ENCODE measurements at regions not wholly inside any gene's neighbourhood (a gene's known extent, or its start where the extent isn't known, plus 50 kb on each side); places are given as distances from the start of the nearest gene placed in this dataset.

DNA sequence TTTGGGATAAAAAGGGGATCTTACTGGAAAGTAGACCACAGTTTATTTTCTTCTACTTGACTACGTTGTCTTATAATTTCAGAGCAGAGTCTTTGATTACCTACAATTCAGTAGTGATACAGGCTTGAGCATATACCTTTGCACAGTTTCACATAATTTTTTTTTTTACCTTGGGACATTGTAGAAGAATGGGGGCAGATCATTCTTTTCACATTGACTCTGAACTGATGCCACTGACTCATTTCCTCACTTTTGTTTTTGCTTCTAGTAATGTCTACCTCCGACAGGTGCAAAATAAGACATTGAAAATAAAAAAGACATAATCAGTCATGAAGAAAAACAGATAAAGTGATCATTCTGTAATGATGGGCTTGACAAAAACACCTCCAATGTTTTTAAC, 688.3 kb upstream of the CHORDC1 start:
- DNase-seq: no peak

DNA sequence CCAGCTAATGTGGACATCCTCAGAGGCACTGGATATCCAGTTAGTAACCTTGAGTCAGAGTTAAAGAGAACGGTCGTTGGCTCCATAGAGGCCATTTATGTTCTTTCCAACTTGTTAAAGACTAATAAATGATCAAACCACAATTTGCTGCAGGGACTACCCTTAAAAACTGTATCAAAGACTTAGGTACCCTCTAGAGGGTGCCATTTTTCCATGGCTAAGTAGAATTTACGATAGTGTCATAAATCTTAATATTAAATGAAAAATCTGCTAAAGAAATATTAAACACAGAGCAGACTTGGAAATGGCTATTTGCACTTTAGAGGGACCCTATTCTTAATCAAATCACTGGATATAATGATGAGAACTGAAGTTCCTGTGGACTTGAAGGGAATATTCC, 685.2 kb upstream of the CHORDC1 start:
- no peak for DNase-seq

DNA sequence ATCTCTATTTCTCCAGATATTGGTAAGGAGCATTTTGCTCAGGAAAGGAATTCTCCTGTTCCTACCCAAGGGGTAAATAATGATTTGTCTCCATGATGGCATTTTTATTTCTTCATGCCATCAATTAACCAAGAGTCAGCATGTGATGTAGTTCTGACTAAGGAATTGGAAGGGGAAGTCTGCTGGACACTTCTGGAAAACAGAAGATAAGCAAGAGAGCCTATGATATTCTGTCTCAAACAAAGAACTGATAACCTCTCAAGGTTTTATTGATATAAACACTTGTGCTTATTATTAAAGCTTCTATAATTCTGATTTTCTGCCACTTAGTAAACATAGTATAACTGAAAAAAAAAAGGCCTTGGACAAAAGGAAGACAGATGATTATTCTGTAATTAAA, 673.0 kb upstream of the CHORDC1 start:
- no peak for DNase-seq

DNA sequence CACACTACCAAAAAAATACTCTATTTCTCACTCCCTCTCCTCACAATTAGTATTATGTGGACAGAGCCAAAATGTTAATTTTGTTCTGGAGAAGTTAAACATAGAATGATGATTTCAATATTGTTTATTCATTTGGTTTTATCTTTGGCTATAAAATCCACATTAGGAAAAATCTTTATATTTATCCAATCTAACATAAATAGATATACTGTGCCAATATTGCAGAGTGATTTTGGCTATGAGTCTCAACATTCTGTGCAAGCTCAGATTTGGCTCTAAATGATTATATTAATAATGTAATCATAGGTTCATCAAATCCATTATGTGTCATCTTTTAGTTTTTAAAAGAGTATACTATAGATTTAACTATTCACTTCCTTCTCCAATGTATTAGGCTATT, 667.5 kb upstream of the CHORDC1 start:
- no peak for DNase-seq

DNA sequence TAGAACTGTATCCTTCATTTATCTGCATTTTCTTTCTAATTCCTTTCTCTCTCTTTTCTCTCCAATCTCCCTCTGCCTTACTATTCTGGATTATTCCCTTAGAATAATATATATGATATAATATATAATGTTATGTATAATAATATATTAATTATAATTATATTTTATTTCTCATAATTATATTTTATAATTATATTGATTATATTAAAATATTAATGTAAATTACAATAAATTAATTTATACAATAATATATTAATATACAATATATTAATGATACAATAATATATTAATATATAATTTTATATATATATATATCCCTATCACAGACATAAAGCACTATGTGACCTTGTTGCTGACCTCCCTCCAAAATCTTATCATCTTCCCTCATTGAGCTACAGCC, 661.3 kb upstream of the CHORDC1 start:
- no peak for DNase-seq

DNA sequence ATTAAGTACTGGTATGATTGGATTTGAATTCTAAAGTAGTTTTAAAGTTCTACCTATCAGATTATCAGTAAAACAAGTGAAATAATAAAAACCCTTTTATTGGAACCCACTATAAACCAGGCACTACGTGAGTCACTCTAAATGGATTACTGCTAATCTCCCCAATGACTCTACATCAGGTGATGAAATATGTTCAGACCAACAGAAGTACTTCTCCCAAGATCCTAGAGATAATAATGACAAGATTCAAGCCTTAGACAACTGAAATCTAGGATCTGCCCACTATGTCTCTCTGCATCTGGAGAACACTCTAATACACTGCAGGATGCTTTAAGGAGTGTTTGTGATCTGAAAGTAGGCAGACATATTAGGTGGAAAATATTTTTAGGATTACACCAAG, 652.1 kb upstream of the CHORDC1 start:
- DNase-seq: no peak

DNA sequence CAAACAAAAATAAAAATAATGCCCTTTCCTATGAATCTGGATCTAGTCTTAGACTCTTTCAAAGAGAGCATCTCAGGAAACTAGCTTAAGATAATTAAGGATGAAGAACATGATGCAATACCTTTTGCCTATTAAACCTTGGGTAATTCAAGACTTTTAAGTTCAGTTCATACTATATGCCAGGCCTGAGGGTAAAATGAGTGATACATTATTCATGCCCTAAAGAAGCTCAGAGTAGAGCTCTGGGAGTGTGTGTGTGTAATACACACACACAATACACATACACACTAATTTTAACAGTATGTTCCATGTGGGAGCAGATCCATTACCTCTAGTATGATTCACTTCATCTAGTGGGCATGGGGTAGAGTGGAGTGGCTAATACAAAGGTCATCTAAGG, 651.4 kb upstream of the CHORDC1 start:
- no peak for DNase-seq

DNA sequence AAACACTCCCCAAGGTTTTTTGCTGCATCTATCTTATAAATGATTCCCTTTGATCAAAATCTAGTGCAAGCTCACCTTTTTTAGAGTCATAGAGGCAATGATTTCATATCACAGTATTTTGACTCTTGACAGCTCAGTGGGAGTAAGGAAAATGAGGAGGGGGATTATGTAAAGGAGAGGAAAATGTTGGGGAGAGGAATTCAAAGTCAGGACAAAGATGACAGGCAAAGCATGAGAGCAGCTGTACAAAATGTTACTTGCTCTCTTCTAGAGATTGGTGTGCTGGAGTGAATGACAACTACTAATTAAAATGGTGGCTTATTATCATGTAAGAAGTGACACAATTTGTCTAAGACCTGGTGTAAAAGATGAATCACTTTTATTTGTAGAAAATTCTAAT, 644.6 kb upstream of the CHORDC1 start:
- DNase-seq: no peak

DNA sequence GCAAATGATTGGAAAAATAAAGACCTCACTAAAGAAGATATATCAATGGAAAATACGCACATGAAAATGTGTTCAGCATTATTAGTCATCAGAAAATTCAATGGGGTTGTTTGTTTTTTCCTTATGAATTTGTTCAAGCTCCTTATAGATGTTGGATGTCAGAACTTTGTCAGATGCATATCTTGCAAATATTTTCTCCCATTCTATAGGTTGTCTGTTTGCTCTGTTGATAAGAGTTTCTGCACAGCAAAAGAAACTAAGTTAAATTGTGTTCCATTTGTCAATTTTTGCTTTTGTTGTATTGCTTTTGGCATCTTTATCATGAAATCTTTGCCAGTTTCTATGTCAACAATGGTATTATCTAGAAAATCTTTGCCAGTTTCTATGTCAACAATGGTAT, 633.9 kb upstream of the CHORDC1 start:
- no peak for DNase-seq

DNA sequence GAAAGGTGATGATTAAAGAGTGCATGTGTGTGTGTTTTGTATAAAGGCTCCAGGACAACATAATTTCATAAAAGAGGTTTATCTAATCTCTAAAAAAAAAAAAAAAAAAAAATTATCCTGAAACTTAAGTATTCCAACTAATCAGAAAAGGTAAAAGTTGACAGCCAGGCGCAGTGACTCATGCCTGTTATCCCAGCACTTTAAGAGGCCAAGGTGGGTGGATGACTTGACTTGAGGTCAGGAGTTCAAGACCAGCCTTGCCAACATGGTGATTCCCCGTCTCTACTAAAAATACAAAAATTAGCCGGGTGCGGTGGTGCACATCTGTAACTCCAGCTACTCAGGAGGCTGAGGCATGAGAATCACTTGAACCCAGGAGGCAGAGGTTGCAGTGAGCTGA, 632.7 kb upstream of the CHORDC1 start:
- DNase-seq: no peak

DNA sequence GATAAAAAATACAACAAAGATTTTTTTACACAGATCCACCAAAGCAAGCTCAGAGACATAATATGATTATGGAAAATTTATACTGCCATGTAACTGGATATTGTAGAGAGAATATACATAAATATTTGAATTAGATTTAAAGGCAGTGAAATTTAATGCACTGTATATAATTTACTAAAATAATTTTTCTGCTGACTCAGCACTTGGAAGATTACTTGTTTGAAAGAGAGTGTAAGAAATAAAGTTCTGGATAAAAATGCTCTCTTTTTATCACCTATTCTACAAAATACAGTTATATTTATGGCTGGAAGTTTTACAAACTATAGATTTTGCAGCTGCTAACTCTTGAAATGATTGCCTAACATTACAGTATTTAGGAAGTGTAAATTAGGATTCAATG, 628.3 kb upstream of the CHORDC1 start:
- no peak for DNase-seq

DNA sequence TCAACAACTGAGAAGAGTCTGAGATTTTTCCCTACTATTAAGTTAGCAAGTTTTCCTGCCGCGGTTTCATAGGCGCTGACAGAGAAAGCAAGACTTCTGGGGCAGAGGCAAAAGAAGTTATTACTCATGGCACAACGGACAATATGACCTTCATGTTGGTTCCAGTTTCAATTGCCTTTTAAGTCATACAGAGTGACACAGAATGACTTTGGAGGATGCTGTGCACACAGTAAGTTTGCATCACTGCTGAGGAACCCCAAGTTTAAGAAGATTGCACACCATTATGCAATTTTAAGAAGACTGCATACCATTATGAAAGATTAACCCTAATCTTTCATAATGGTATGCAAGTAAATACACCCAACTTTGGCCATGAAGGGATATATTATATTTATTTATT, 626.5 kb upstream of the CHORDC1 start:
- DNase-seq: no peak

DNA sequence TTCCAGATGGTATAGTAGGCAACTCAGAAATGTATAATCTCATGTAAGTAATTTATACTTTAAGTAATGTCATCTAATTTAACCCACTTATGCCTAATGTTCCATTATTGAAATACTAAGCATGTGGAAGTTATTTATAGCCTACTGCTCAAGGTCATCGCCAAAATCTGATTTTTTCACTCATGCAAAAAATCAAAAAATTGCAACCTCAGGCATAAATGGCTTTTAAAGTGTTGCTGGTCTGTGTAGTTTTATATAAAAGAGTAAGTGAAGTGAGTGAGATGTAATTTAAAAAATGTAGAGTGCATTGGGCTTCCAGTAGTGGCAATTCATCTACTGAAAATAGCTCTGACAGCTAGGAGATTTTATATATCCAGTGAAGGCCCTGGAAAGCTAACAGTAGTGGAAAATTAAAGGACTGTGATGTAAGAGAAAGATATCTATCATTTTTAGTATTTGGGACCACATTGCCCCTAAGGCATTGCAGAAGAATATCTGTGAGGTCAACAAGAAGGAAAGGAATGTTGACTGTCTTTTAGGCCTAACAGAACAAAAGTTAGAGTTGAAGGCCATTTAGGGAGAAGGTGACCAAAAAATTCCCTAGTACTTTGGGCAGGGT, 624.5 kb upstream of the CHORDC1 start:
- no peak for DNase-seq

DNA sequence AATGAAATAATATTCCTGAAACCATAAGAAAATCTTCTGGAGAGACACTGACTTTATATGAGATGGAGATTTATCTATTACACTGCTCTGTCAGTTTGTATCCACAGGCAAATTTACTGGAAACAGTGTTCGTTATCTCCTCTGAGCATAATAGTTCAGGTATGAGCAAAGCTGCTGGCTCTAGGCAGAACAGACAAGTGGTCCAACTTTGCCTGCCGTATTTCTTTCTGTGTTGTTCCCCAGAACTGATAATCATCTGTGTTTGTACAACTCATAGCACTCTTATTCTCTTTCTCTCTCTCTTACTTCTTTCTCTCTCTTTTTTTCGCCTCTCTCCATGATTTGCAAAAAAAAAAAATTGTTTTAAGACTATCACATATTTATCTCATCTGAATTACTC, 623.8 kb upstream of the CHORDC1 start:
- DNase-seq: no peak

DNA sequence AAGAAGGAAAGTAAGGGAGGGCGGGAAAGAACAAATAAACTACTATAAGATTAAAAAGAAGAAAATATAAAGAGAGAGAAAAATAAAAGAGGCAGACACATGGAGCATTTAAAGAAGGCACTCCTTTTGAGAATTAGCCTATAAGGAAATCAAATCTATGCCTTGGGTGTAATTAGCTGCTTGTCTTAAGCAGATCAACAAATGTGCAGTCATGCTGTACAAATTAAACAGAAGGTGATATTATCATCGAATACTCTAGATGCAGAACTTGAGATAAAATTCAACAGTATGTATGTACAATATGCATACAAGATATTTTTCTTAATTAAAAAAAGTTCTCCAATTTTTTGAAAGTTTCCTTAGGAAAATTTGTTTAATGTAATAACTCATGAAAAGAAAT, 623.0 kb upstream of the CHORDC1 start:
- no peak for DNase-seq

DNA sequence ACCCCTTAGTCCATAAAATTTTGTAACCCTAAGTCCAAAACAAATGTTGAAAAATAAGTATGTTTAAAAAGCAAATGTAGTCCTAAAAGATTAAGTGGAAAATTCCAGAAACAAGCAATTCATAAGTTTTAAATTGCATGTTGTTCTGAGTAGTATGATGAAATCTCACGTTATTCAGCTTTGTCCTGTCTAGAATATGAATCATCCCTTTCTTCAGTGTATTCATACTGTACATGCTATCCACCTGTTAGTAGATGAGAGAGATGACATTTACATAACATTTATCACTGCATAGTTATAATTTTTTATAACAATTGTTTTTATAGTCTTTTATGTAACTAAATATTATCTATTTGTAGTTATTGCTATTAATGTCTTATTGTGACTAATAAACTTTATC, 622.3 kb upstream of the CHORDC1 start:
- no peak for DNase-seq

DNA sequence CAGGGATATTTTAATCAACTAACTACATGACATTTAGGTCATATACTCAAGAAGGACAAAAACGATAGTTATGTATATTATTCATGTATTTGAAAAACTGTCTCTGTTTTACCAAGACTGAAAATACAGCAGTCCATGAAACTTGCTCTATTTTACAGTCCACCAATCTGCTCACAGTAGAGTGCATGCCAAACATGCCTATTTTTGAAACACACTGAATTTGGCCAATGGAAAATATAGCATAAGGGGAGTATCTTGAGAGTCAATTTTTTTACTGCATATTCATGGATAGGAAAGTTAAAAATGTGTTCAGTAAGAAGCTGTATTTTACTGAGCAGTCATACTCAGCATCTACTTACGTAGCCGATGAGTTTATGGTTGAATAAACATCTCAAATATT, 621.2 kb upstream of the CHORDC1 start:
- no peak for DNase-seq

DNA sequence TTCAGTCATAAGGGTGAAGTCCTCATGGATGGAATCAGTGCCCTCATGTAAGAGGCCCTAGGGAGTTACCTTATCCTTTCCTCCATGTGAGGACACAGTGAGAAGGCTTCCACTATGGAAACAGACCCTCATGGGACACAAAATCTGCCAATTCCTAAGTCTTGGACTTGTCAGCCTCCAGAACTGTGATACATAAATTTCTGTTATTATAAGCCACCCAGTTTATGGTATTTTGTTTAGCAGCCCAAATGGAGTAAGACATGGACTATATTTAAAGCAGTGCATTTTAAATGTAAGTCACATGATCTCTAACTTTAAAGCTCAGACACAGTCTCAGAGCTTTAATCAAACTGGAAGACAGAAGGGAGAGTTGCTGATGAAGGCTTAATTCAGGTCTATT, 619.8 kb upstream of the CHORDC1 start:
- DNase-seq: no peak

DNA sequence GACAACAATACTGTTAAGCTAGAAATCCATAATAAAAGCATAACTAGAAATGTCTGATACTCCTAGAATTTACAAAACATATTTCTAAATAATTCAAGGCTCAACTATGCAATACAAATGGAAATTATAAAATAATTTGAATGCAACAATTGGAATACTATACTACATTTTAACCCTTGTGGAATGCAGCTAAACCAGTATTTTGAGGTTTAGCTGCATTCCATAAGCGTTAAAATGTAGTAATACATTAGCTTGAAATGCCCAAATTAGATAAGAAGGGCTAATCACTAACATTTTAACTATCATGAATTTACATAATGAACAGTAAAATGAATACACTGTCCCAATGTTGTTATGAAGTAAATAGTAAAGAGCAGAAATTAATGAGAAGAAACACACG, 617.2 kb upstream of the CHORDC1 start:
- no peak for DNase-seq

DNA sequence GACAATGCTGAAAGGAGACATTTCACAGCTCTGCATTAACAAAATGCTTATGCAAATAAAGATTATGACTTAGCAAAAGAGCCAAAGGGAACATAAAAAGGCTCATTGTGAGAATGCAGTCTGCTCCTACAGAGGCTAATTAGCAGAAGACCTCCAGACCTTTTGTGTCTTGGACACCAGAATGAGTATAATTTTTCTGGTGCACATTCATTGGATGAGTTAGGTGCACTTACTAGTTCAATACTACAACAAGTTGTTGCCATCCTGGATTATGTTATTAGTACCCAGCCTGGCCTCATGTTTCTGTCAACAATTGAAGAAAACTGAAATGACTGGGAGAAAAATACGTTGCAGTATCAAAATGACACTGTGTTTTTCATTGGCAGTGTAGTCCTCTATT, 613.2 kb upstream of the CHORDC1 start:
- DNase-seq: no peak

DNA sequence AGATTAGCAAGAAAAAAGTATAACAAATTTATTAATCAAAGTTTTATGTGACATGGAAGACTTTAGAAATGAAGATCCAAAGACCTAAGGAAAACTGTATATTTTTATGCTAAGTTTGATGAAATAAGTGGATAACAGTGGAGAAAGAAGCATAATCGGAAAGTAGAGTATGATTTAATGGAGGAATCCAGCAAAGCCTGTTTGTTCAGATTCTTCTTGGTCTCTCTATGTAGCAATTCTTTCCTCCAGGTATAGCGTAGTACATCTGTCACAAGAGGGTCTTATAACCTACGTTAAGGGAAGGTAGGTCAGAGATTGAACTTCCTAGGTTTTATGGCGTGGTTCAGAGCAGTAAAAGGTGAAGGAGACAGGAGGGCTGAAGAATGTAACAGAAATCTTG, 600.6 kb upstream of the CHORDC1 start:
- DNase-seq: no peak

DNA sequence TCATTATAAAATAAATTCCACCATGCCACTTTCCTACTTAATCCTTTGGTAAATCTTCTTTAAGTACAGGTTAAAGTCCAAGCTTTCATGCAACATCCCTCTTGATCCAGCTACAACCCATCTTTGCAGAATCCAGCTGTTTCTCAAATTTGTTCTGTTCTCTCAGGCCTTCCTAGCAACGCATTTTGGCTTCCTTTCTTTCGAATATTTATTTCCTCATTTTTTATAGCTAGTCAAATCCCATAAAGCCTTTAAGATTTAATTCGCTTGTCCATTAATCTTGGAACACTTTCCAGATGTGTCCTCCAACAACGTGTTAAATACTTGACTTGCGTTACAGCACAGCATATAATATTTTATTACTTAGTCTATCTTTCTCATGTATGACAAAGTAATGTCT, 600.1 kb upstream of the CHORDC1 start:
- no peak for DNase-seq

DNA sequence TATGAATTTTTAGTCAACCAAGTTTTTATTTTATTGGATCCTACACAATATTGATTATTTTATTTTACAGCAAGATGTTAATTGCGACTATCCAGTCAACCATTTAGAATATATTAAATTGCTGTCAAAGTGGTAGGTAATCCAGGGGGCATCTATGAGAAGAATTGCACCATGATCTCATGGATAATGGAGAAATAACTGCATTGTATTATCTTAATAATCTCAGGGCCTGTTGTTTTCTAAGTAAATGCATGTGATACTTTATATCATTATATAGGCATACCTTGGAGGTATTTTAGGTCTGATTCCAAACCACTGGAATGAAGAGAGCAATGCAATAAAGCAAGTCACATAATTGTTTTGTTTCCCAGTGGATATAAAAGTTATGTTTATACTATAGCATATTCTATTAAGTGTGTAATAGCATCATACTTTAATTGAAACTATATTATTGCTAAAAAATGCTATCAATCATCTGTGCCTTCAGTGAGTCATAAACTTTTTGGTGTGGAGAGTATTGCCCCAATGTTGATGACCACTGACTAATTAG, 595.4 kb upstream of the CHORDC1 start:
- no peak for DNase-seq

DNA sequence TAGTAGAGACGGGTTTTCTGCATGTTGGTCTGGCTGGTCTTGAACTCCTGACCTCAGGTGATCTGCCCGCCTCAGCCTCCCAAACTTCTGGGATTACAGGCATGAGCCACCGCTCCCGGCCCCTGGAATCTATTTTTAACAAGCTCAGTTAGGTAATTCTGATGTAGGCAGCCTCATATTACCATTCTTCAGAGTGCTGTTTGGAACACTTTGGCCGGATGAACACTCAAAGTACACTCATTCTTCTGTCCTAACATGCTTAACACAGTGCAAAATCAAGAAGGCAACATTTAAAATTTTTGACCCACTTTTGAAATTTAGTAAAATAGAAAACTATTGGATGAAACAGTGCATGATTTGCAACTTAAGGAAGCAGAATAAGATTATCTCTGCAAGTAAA, 586.7 kb upstream of the CHORDC1 start:
- DNase-seq: no peak

DNA sequence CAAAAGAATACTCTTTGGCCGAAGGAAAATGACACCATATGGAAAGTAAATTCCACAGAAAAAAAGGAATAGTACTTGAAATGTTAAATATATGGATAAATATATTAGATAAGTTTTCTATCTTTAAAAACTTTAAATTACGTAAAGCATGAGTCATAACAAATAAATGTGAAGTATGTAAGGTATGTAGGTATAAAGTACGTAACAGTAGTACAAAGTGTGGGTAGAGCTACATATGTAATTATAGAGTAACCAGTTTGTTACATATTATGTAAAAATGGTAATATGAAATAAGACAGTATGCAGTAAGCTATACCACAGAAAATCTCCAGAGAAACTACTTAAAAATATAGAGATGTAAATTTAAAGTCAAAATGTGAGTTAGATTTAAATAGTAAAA, 582.3 kb upstream of the CHORDC1 start:
- no peak for DNase-seq

DNA sequence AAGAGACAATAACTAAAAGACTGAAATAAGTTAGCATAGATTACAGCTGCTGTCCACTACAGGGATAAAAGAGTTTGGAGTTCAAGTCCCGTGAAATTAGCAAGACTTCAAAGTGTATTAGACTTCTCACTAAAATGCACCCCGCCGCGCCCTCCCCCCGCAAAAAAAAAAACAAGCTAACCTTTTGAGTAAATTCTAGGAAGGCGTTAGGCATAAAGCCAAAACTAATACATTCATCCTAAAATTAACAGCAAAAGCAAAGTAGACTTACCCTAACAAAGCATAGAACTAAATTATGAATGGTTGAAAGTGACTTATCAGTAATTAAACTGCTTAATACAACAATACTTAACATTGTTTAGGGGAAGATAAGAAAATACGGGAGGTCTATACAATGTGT, 581.0 kb upstream of the CHORDC1 start:
- no peak for DNase-seq
